HG03097 (cell line): ENCODE measurements at regions not wholly inside any gene's neighbourhood (a gene's known extent, or its start where the extent isn't known, plus 50 kb on each side); places are given as distances from the start of the nearest gene placed in this dataset.
"Not testable (repeated sequence)": the region's sequence is repeated elsewhere in the genome, so short reads cannot be mapped to it uniquely, and the experiment has no call there.

Experiments
- ATAC-seq: cut with Tn5 transposase; IDR thresholded peaks from one replicate; pipeline ENCODE4 v1.9.1; 2021; ENCODE audit not compliant: unreplicated experiment, low FRiP score

GRCh38 chr11:130526846-130527245, 78.4 kb downstream of the ADAMTS15 start:
- no peak for ATAC-seq

- no peak for ATAC-seq
Measured at GRCh38 chr11:130527636-130528297, 79.3 kb downstream of the ADAMTS15 start.

GRCh38 chr11:130528298-130529261, 80.1 kb downstream of the ADAMTS15 start:
- ATAC-seq: no peak

- no peak for ATAC-seq
Measured at GRCh38 chr11:130529366-130529765, 80.9 kb downstream of the ADAMTS15 start.

GRCh38 chr11:130531061-130531460, 82.6 kb downstream of the ADAMTS15 start:
- ATAC-seq: no peak

GRCh38 chr11:130533113-130533798, 84.8 kb downstream of the ADAMTS15 start:
- ATAC-seq: no peak

GRCh38 chr11:130533871-130534270, 85.4 kb downstream of the ADAMTS15 start:
- no peak for ATAC-seq

GRCh38 chr11:130534551-130534950, 86.1 kb downstream of the ADAMTS15 start:
- no peak for ATAC-seq

GRCh38 chr11:130535520-130535919, 87.1 kb downstream of the ADAMTS15 start:
- ATAC-seq: no peak

- no peak for ATAC-seq
Measured at GRCh38 chr11:130536106-130537040, 87.9 kb downstream of the ADAMTS15 start.

GRCh38 chr11:130539680-130540079, 91.2 kb downstream of the ADAMTS15 start:
- ATAC-seq: not testable (repeated sequence)

GRCh38 chr11:130544266-130544665, 95.8 kb downstream of the ADAMTS15 start:
- no peak for ATAC-seq

GRCh38 chr11:130545449-130546072, 97.1 kb downstream of the ADAMTS15 start:
- no peak for ATAC-seq

GRCh38 chr11:130546438-130546837, 98.0 kb downstream of the ADAMTS15 start:
- ATAC-seq: no peak

- no peak for ATAC-seq
Measured at GRCh38 chr11:130546901-130547694, 98.7 kb downstream of the ADAMTS15 start.

GRCh38 chr11:130547761-130548490, 99.5 kb downstream of the ADAMTS15 start:
- ATAC-seq: no peak

GRCh38 chr11:130548491-130548833, 100.0 kb downstream of the ADAMTS15 start:
- no peak for ATAC-seq

- no peak for ATAC-seq
Measured at GRCh38 chr11:130549393-130549999, 101.1 kb downstream of the ADAMTS15 start.
